ENCODE measurements at regions not wholly inside any gene's neighbourhood (a gene's known extent, or its start where the extent isn't known, plus 50 kb on each side); places are given as distances from the start of the nearest gene placed in this dataset.

DNA sequence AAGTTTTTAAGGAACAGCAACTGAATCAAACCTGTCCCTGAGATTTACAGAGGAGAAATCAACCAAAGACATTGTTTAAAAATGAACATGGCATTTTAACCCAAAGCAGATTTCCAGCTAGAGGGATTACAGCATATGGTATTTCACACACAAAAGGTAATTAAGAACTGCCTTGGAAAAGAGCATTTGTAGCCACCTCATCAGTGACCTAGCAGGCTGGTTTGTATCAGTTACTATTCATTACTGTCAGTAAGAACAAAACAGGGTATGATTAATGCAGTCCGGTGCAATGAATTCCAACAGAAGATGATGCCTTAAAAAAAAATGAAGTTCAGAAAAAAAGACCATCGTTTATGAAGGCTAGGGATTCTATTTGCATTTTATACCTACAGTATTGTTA is 219.9 kb downstream of the CHD9NB start:
- CTCF ChIA-PET (ENCODE audit: partially characterized antibody), result no interaction called here
- Histone ChIP-seq H2AFZ (ENCODE audit: low read length) (no peak overlapping the region), H3K23ac (ENCODE audit: insufficient read length) (no peak overlapping the region), H3K27ac (ENCODE audit: low read depth, low read length) (no peak overlapping the region), H2BK15ac (ENCODE audit: low read length) (no peak overlapping the region), H4K5ac (ENCODE audit: insufficient read length, low read depth, low read length) (no peak overlapping the region), H3K14ac (ENCODE audit: insufficient read length) (no peak overlapping the region), H3K79me1 (ENCODE audit: low read depth, low read length) (no peaks in the 10 kb centered on the region), H3K56ac (replicated peaks; ENCODE audit: insufficient read length, low read depth, low read length) (no peak overlapping the region), H4K8ac (ENCODE audit: extremely low read depth, insufficient read depth, low read length) (no peak overlapping the region), H3K4me1 (replicated peaks in 1 of 4; ENCODE audit: control insufficient read depth in 3 of 4, insufficient read depth in 4 of 4, low read length in 3 of 4) (no peaks in the 10 kb centered on the region), H3K36me3 (ENCODE audit: control insufficient read depth in 2 of 4, insufficient read depth in 4 of 4, low read length in 3 of 4) (no peaks in the 10 kb centered on the region), H3K27me3 (replicated peaks in 1 of 4; ENCODE audit: control insufficient read depth in 3 of 4, extremely low read depth in 1 of 4, insufficient read depth in 3 of 4, low read length in 3 of 4) (peaks cover 0 to 1% (median 0%) of the 10 kb centered on the region in 4 experiments; a peak in 1 of 7 replicates), H3K23me2 (ENCODE audit: low read depth, low read length) (no peaks in the 10 kb centered on the region), H3K4ac (replicated peaks; ENCODE audit: insufficient read length, low read depth, low read length) (no peak overlapping the region), H3K4me2 (ENCODE audit: insufficient read depth in 1 of 2, low read depth in 2 of 2, low read length in 2 of 2) (no peak overlapping the region), H2BK5ac (ENCODE audit: low read depth, low read length) (no peak overlapping the region), H3K18ac (ENCODE audit: extremely low read depth, low read length) (no peak overlapping the region), H3K9me3 (ENCODE audit: insufficient read depth in 2 of 2, low read depth in 1 of 2, low read length in 1 of 2) (no peaks in the 10 kb centered on the region), H3K4me3 (ENCODE audit: extremely low read depth in 1 of 4, insufficient read depth in 2 of 4, low read depth in 3 of 4, low read length in 4 of 4) (no peak overlapping the region), H4K91ac (replicated peaks; ENCODE audit: insufficient read length, low read length) (no peak overlapping the region), H2AK5ac (ENCODE audit: low read depth, low read length) (no peak overlapping the region), H2BK120ac (replicated peaks; ENCODE audit: low read depth, low read length) (no peak overlapping the region), H2BK12ac (ENCODE audit: low read depth, low read length) (no peak overlapping the region), H3K9ac (replicated peaks in 1 of 4; ENCODE audit: extremely low read depth in 1 of 4, low read depth in 3 of 4, low read length in 3 of 4) (no peak overlapping the region), H3K79me2 (ENCODE audit: control insufficient read depth in 1 of 2, insufficient read depth in 2 of 2, low read length in 2 of 2) (no peaks in the 10 kb centered on the region), H2BK20ac (ENCODE audit: low read length) (no peak overlapping the region), H4K20me1 (replicated peaks in 1 of 2; ENCODE audit: control insufficient read depth in 1 of 2, insufficient read depth in 2 of 2, low read length in 2 of 2) (no peaks in the 10 kb centered on the region)
- DNase-seq (ENCODE audit: low read depth in 1 of 2, low spot score in 2 of 2), result no peak
- FAIRE-seq, result no peak
- POLR2A ChIA-PET (ENCODE audit: partially characterized antibody), result no interaction called here
- TF ChIP-seq SP4 (IDR thresholded peaks at IDR 0.05; ENCODE audit: low read length) (no peak), CEBPB (IDR thresholded peaks at IDR 0.05; ENCODE audit: low read depth, low read length) (no peak), ASH2L (IDR thresholded peaks at IDR 0.05; ENCODE audit: low read length) (no peak), SRF (IDR thresholded peaks at IDR 0.05; ENCODE audit: low read depth, low read length) (no peak)
- WGBS, 2 experiments (ENCODE audit: extremely low coverage in 1 of 2, insufficient coverage in 1 of 2, insufficient read length in 1 of 2, insufficient replicate concordance in 2 of 2, low coverage in 1 of 2, low lambda C conversion rate in 2 of 2, missing lambda C conversion rate in 1 of 2), result 89% methylated on average over 2 of the region's 2 CpGs; no CpG with 5 or more reads in 1 of the 2 experiments
